GM19238 (cell line): ENCODE measurements at regions not wholly inside any gene's neighbourhood (a gene's known extent, or its start where the extent isn't known, plus 50 kb on each side); places are given as distances from the start of the nearest gene placed in this dataset.

Experiments
- DNase-seq: peaks from one replicate; pipeline ENCODE4 v3.0.0; 2011; ENCODE audit warnings: low spot score; ENCODE audit not compliant: insufficient read length

DNA sequence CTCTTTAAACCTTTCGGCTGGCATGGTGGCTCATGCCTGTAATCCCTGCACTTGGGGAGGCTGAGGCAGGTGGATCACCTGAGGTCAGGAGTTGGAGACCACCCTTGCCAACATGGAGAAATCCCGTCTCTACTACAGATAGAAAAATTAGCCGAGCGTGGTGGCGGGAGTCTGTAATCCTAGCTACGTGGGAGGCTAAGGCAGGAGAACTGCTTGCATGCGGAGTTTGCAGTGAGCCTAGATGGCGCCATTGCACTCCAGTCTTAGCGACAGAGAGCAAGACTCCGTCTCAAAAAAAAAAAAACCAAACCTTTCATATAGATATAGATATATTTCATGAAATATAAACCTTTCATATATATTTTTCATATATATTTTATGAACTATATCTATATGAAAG is 864.7 kb downstream of the TRIB2 start:
- DNase-seq: no peak

GRCh38 chr2:13583609-13584008 is 866.9 kb downstream of the TRIB2 start:
- DNase-seq: no peak

DNA sequence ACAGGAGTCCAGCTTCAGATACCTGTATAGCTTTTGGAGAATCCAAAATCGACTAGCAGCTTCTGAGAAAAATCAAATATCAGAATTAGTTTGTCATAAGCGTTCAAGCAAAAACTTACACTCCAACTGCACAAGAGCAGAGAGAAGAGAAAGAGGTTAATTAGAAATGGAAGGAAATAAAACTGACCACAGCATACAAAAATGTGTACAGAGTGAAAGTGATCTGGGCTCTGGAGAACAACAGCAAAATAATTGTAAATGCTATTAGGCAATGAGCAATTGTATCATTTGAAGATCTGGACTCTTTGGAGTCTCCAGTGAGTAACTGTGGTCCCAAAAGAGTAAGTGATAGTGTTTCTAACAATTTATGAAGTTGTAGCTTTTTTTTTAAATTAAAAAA is 867.3 kb downstream of the TRIB2 start:
- DNase-seq: no peak

GRCh38 chr2:13585732-13586131 is 869.0 kb downstream of the TRIB2 start:
- DNase-seq: no peak

GRCh38 chr2:13596233-13596632 is 879.5 kb downstream of the TRIB2 start:
- no peak for DNase-seq

GRCh38 chr2:13597176-13597575 is 880.4 kb downstream of the TRIB2 start:
- DNase-seq: no peak

DNA sequence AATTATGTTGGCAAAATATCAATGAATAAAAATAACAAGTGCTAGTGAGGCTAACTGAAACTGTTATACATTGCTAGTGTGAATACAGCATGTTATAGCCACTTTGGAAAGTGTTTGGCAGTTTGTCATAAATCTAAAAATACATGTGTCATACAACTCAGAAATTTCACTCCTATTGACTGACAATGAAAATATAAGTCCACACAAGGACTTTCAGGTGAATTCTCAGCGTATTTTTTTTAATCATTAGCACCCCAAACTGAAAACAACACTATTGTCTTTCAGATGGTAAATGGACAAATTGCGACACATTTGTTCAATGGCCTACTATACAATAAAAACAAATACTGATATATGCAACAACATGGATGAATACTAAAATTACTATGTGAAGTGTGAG is 884.8 kb downstream of the TRIB2 start:
- no peak for DNase-seq

GRCh38 chr2:13604951-13605661 is 888.4 kb downstream of the TRIB2 start:
- no peak for DNase-seq

DNA sequence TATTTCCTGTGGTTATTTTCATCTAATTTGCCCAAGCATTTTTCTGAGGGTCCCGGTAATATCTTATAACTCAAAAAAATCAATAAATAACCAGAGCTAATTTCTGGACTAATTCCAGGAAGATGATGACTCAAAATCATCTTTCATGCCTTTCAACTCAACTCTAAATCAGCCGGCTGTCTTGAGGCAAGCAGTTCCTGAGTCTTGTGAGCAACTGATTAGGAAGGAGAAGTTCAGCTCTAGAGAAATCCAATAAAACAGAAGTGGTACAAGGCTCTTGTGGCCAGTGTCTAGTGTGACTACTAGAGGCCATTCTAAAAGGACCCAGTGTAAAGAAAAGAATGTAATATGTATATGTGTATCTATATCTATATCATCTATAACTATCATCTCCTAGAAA is 890.4 kb downstream of the TRIB2 start:
- no peak for DNase-seq

GRCh38 chr2:13611939-13612338 is 895.2 kb downstream of the TRIB2 start:
- DNase-seq: no peak

- no peak for DNase-seq
Observed at GRCh38 chr2:13616059-13616458, 899.3 kb downstream of the TRIB2 start.

- no peak for DNase-seq
Observed at GRCh38 chr2:13616616-13617015, 899.9 kb downstream of the TRIB2 start.

DNA sequence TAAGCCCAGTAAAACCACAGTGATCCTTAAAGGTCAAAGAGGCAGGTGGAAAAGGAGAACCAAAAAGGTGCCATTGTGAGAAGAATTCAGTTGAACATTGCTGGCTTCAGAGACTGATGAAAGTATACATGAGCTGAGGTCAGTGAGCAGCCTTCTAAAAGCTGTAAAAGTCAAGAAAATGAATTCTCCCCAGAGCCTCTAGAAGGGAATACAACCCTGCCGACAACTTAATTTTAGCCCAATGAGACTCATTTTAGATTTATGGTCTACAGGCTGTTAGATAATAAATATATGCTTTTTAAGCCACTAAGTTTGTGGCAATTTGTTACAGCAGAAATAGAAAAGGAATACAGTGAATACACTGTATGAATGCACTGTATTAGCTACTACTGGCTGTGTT is 911.4 kb downstream of the TRIB2 start:
- DNase-seq: no peak

GRCh38 chr2:13638181-13638580 is 921.4 kb downstream of the TRIB2 start:
- no peak for DNase-seq

DNA sequence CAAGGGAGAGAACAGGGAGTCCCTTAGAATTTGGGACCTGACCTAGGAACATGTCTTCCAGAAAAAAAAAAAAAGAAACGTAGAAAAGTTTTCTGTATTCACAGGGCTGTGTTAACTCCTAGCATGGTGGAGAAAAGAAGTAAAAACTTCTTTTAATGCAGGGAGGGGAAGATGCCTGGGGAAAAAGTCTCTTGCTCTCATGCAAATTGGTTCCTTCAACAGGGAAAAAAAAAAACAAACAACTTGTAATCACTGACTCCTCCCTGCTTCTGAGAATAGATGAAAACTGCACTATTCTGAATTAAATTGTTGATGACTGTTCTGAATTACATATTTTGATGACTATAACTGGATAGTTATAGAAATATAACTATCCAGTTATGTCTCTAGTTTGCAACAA is 933.2 kb downstream of the TRIB2 start:
- no peak for DNase-seq

GRCh38 chr2:13650586-13651180 is 933.9 kb downstream of the TRIB2 start:
- no peak for DNase-seq

DNA sequence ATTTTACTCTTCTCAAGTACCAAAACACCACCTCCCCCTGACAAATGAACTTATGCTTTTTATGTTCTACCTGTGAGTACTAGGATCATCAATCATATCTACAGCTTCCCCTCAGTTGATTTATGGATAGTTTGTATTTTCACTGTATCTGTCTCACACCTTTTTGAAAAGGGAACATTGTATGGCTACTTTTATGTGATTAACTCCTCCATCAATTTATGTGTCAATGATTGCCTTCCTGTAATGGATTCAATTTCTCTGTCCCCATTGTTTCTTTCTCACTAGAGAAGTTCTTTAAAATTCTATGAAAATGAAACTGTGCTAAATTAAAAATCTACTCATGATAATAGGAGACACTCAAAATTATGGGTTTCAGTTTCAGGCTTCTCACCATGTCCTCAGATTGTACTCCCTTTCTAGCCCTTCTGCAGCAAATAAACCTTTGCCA is 935.0 kb downstream of the TRIB2 start:
- no peak for DNase-seq

GRCh38 chr2:13652531-13653313 is 936.0 kb downstream of the TRIB2 start:
- DNase-seq: no peak

- DNase-seq: no peak
Observed at GRCh38 chr2:13654416-13654815, 937.7 kb downstream of the TRIB2 start.

DNA sequence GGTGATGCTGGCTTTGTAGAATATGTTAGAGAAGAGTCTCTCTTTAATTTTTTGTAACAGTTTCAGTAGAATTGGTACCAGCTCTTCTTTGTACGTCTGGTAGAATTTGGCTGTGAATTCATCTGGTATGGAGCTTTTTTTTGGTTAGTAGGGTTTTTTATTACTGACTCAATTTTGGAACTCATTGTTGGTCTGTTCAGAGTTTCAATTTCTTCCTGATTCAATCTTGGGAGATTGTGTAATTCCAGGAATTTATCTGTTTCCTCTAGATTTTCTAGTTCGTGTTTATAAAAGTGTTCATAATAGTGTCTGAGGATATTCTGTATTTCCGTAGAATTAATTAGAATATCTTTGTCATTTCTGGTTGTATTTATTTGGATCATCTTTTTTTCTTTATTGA is 943.5 kb downstream of the TRIB2 start:
- DNase-seq: no peak

DNA sequence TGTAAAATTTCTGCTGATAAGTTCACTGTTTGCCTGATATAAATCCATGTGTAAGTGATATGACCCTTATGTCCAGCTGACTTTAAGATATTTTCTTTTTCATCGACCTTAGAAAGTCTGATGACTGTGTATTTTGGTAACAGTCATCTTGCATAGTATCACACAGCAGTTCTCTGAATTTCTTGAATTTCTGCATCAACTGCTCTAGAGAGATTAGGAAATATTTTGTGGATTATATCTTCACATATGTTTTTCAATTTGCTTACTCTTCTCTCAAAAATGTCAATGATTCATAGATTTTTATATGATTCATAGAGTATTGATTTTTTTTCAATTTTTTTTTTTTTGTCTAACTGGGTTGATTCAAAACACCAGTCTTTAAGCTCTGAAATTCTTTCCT is 945.3 kb downstream of the TRIB2 start:
- no peak for DNase-seq

- no peak for DNase-seq
Observed at GRCh38 chr2:13666582-13667414, 950.1 kb downstream of the TRIB2 start.
